BJ (cell line): ENCODE measurements at regions not wholly inside any gene's neighbourhood (a gene's known extent, or its start where the extent isn't known, plus 50 kb on each side); places are given as distances from the start of the nearest gene placed in this dataset.

Experiments
- CTCF ChIA-PET: fragments of 350-600 bp; formaldehyde crosslinking; extraction: SDS; loops from one replicate; lab custom pipeline; 2021; ENCODE audit warnings: antibody characterized with exemption, inconsistent platforms; lab: Yijun Ruan, JAX
- POLR2A ChIA-PET: fragments of 300-600 bp; sonication (Branson Sonifier 250); formaldehyde crosslinking; extraction: SDS; loops from one replicate; lab custom pipeline; 2021; ENCODE audit warnings: antibody characterized with exemption; lab: Charles Lee
- DNase-seq: peaks from one replicate; pipeline ENCODE4 v3.0.0-alpha.2; 2011; ENCODE audit warnings: low read depth
- H3K27me3 ChIP-seq: 2 replicates; pipeline ENCODE4 v1.6.0; 2011; ENCODE audit warnings: low read length; ENCODE audit not compliant: control insufficient read depth, insufficient read depth
- H3K36me3 ChIP-seq: 2 replicates; pipeline ENCODE4 v1.5.1; 2011; ENCODE audit warnings: low read length; ENCODE audit not compliant: control insufficient read depth, insufficient read depth
- H3K4me3 ChIP-seq: 2 replicates; pipeline ENCODE4 v1.5.1; 2011; ENCODE audit warnings: low read depth, mild to moderate bottlenecking, control low read depth, low read length
- TF ChIP-seq, protein P1 (sequence below): IDR thresholded peaks from 2 replicates; pipeline ENCODE4 v1.5.1; 2011; ENCODE audit warnings: low read depth, mild to moderate bottlenecking, control low read depth, inconsistent platforms, low read length, moderate library complexity; ENCODE audit not compliant: insufficient read depth

DNA sequence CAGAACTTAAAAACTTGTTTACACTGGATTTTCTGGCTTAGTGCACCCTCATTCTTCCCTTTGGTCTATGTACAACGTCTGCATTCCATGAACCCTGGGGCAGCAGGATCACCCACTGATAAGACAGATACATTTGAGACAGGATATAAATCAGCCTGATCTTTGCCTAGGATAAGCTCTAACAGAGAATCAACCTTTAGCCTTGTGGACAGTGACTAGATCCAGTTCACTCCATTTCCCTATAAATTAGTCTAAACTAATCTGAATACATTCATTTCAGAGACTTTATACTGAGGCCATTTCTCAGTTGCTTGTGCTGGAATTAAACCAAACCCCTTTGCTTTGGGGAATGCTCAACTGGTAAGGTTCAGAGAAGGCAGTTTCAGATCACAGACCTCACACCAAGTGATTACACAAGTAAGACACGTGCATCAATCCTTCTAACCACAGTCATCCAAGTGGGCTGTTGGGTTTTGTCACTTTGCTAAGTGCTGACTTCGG is 639.8 kb upstream of the FZD8 start:
- TF ChIP-seq, protein P1, sequence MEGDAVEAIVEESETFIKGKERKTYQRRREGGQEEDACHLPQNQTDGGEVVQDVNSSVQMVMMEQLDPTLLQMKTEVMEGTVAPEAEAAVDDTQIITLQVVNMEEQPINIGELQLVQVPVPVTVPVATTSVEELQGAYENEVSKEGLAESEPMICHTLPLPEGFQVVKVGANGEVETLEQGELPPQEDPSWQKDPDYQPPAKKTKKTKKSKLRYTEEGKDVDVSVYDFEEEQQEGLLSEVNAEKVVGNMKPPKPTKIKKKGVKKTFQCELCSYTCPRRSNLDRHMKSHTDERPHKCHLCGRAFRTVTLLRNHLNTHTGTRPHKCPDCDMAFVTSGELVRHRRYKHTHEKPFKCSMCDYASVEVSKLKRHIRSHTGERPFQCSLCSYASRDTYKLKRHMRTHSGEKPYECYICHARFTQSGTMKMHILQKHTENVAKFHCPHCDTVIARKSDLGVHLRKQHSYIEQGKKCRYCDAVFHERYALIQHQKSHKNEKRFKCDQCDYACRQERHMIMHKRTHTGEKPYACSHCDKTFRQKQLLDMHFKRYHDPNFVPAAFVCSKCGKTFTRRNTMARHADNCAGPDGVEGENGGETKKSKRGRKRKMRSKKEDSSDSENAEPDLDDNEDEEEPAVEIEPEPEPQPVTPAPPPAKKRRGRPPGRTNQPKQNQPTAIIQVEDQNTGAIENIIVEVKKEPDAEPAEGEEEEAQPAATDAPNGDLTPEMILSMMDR: no peak
- no peak overlapping the region for H3K4me3 ChIP-seq
- POLR2A ChIA-PET: no interaction called here
- no peaks in the 10 kb centered on the region for H3K36me3 ChIP-seq
- CTCF ChIA-PET: no interaction called here
- H3K27me3 ChIP-seq: no peaks in the 10 kb centered on the region
- no peak for DNase-seq

DNA sequence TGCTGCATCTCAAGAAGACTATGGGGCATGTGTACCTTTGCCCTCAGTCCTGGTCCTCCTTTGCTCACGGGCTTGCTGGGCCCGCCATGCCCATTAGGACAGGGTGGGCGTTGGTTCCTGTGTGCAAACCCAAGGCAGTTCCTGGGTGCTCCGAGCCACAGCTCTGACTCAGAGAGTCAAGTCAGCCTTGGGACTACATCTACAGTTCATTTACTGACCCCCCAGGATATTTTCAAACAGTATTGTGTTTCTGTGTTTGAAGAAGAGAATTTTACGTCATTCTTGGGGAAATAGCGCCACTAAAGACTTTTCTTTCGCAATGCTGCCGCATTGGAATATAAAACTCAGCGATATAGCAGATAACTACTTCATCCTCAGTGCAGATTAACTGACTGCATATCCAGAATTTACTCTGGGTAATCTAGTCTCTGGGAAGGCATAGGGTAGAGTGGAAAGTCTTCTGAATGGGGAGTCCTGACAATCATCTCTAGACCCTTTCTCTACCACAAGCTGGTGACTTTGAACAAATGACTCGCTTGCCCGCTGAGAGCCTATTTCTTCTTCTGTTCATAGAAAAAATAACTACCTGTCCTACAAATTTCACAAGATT is 638.9 kb upstream of the FZD8 start:
- Histone ChIP-seq H3K27me3 (no peaks in the 10 kb centered on the region), H3K36me3 (no peaks in the 10 kb centered on the region), H3K4me3 (no peak overlapping the region)
- TF ChIP-seq, protein P1: no peak
- POLR2A ChIA-PET: no interaction called here
- DNase-seq: no peak
- CTCF ChIA-PET: no interaction called here

DNA sequence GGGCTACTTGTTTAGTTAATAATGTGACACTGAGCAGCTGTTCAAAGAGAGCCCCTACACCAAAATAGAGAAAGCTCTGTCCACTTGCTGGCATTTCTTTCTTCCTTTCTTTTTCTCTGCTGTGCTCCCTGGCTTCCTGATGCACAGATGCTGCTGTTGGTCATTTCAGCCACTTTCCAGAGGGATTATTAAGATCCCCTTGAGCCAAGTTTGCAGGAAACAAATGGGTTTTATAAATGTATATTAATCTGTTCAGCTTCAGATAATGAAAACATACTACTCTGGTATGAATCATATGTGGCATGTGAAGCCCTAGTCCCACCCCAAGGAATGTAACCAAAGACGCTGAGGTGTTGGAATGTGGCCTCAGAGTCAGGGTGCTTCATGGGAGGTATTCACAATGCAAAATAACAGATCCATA is 638.2 kb upstream of the FZD8 start:
- ChIA-PET POLR2A (no interaction called here), CTCF (no interaction called here)
- no peak for DNase-seq
- H3K36me3 ChIP-seq: no peaks in the 10 kb centered on the region
- H3K4me3 ChIP-seq: no peak overlapping the region
- TF ChIP-seq, protein P1: no peak
- no peaks in the 10 kb centered on the region for H3K27me3 ChIP-seq

DNA sequence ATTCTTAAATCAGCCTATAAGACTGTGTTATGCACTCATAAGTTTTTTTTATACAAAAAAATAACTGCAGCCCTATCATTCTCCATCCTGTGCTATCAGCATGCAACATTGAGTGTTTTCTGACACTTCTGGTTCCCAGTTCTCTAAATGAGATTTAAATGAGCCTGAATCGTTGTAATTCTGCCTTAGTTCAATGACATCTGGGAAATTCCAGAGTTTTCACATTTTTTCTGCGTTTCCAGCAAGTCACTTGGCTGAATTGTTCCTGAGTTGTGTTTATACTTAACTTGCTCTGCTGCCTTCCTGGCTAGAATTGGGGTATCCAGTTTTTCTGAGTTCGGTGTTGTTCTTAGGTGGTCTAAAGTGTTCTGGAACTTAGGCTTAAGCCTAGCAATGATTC is 636.1 kb upstream of the FZD8 start:
- TF ChIP-seq, protein P1: no peak
- no peak for DNase-seq
- POLR2A ChIA-PET: no interaction called here
- H3K4me3 ChIP-seq: no peak overlapping the region
- no peaks in the 10 kb centered on the region for H3K27me3 ChIP-seq
- CTCF ChIA-PET: no interaction called here
- H3K36me3 ChIP-seq: no peaks in the 10 kb centered on the region

DNA sequence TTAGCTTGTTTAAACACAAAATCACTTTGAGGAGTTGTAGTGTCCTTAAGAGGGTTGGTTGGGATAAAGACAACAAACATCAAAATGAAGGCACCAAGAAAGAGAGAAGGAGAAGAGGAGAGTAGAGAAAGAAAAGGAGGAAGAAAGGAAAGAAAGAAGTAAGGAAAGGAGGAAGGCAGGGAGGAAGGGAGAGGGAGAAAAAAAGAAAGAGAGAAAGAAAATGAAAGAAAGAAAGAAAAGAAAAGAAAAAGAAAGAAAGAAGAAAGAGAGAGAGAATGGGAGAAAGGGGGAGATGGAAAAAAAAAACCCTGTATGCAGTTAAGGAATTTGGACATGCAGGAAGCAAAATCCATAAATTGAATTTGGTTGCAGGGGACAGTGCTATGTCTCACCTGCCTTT is 635.4 kb upstream of the FZD8 start:
- TF ChIP-seq, protein P1: no peak
- no peak overlapping the region for H3K4me3 ChIP-seq
- ChIA-PET POLR2A (no interaction called here), CTCF (no interaction called here)
- H3K27me3 ChIP-seq: no peaks in the 10 kb centered on the region
- no peak for DNase-seq
- H3K36me3 ChIP-seq: no peaks in the 10 kb centered on the region
